ENCODE measurements at regions not wholly inside any gene's neighbourhood (a gene's known extent, or its start where the extent isn't known, plus 50 kb on each side); places are given as distances from the start of the nearest gene placed in this dataset.

GRCh38 chr10:10479465-10479864 is 538.2 kb upstream of the CELF2 start:
- TF ChIP-seq CTCF (IDR thresholded peaks at IDR 0.05): no peak
- H3K36me3 ChIP-seq: no peaks in the 10 kb centered on the region
- H3K4me1 ChIP-seq (replicated peaks): no peaks in the 10 kb centered on the region
- H3K4me3 ChIP-seq: no peak overlapping the region
- intact Hi-C loops (cut with DNase I): no loop called here
- 82% methylated on average over 9 of the region's 9 CpGs for WGBS
- no peak for DNase-seq (ENCODE audit: low spot score)
- no peak overlapping the region for H3K27ac ChIP-seq
- no peaks in the 10 kb centered on the region for H3K27me3 ChIP-seq (replicated peaks; ENCODE audit: insufficient read depth)
- no peaks in the 10 kb centered on the region for H3K9me3 ChIP-seq

- no peak for DNase-seq (ENCODE audit: low spot score)
- no peaks in the 10 kb centered on the region for H3K9me3 ChIP-seq
- intact Hi-C loops (cut with DNase I): no loop called here
- WGBS: 47% methylated on average over 4 of the region's 4 CpGs
- no peaks in the 10 kb centered on the region for H3K36me3 ChIP-seq
- H3K27ac ChIP-seq: no peak overlapping the region
- no peak overlapping the region for H3K4me3 ChIP-seq
- no peaks in the 10 kb centered on the region for H3K4me1 ChIP-seq (replicated peaks)
- H3K27me3 ChIP-seq (replicated peaks; ENCODE audit: insufficient read depth): no peaks in the 10 kb centered on the region
- no peak for TF ChIP-seq POLR2AphosphoS5 (IDR thresholded peaks at IDR 0.05)
- no peak for TF ChIP-seq CTCF (IDR thresholded peaks at IDR 0.05)
- TF ChIP-seq POLR2A (IDR thresholded peaks at IDR 0.05): no peak
Measured at GRCh38 chr10:10482613-10483012, 535.1 kb upstream of the CELF2 start.

- WGBS: 92% methylated on average over 3 of the region's 3 CpGs
- Histone ChIP-seq H3K4me3 (no peak overlapping the region), H3K27ac (no peak overlapping the region), H3K9me3 (no peaks in the 10 kb centered on the region), H3K36me3 (no peaks in the 10 kb centered on the region), H3K4me1 (replicated peaks) (no peaks in the 10 kb centered on the region), H3K27me3 (replicated peaks; ENCODE audit: insufficient read depth) (no peaks in the 10 kb centered on the region)
- no peak for DNase-seq (ENCODE audit: low spot score)
- intact Hi-C loops (cut with DNase I): no loop called here
- no peak for TF ChIP-seq POLR2A (IDR thresholded peaks at IDR 0.05)
- no peak for TF ChIP-seq POLR2AphosphoS5 (IDR thresholded peaks at IDR 0.05)
- no peak for TF ChIP-seq CTCF (IDR thresholded peaks at IDR 0.05)
Measured at GRCh38 chr10:10489076-10489475, 528.6 kb upstream of the CELF2 start.

- WGBS: 94% methylated on average over 1 of the region's 1 CpG
- TF ChIP-seq POLR2AphosphoS5 (IDR thresholded peaks at IDR 0.05) (no peak), POLR2A (IDR thresholded peaks at IDR 0.05) (no peak), CTCF (IDR thresholded peaks at IDR 0.05) (no peak)
- intact Hi-C loops (cut with DNase I): no loop called here
Measured at GRCh38 chr10:10489805-10490571, 527.7 kb upstream of the CELF2 start.

GRCh38 chr10:10490581-10490980 is 527.1 kb upstream of the CELF2 start:
- H3K36me3 ChIP-seq: no peaks in the 10 kb centered on the region
- WGBS: 79% methylated on average over 1 of the region's 1 CpG
- H3K9me3 ChIP-seq: no peaks in the 10 kb centered on the region
- H3K4me3 ChIP-seq: no peak overlapping the region
- intact Hi-C loops (cut with DNase I): no loop called here
- no peak overlapping the region for H3K27ac ChIP-seq
- H3K4me1 ChIP-seq (replicated peaks): no peaks in the 10 kb centered on the region
- no peaks in the 10 kb centered on the region for H3K27me3 ChIP-seq (replicated peaks; ENCODE audit: insufficient read depth)
- DNase-seq (ENCODE audit: low spot score): no peak
- TF ChIP-seq POLR2AphosphoS5 (IDR thresholded peaks at IDR 0.05) (no peak), CTCF (IDR thresholded peaks at IDR 0.05) (no peak), POLR2A (IDR thresholded peaks at IDR 0.05) (no peak)

More at GRCh38 chr10:10489805-10490571, 527.7 kb upstream of the CELF2 start:
- no peaks in the 10 kb centered on the region for H3K4me1 ChIP-seq (replicated peaks)
- H3K27me3 ChIP-seq (replicated peaks; ENCODE audit: insufficient read depth): no peaks in the 10 kb centered on the region
- H3K27ac ChIP-seq: no peak overlapping the region
- no peaks in the 10 kb centered on the region for H3K36me3 ChIP-seq
- no peak for DNase-seq (ENCODE audit: low spot score)
- H3K4me3 ChIP-seq: no peak overlapping the region
- H3K9me3 ChIP-seq: no peaks in the 10 kb centered on the region
